SU-DHL-6 (cell line): ENCODE measurements at regions not wholly inside any gene's neighbourhood (a gene's known extent, or its start where the extent isn't known, plus 50 kb on each side); places are given as distances from the start of the nearest gene placed in this dataset.

Experiments used
- H2AFZ ChIP-seq: fragments of 200-600 bp; sonication (generic); 2 replicates; pipeline ENCODE4 v1.6.1; 2014; ENCODE audit warnings: low read depth, mild to moderate bottlenecking, moderate library complexity, mixed read lengths, antibody characterized with exemption, low read length; ENCODE audit not compliant: severe bottlenecking
- H3F3A ChIP-seq: fragments of 200-600 bp; shearing (Covaris generic); 2 replicates; pipeline ENCODE4 v1.6.0; 2016; ENCODE audit warnings: antibody characterized with exemption, mild to moderate bottlenecking; ENCODE audit not compliant: insufficient read depth
- H3K27ac ChIP-seq: fragments of 200-600 bp; sonication (generic); 2 replicates; pipeline ENCODE4 v1.5.1; 2016; ENCODE audit warnings: low read depth, mild to moderate bottlenecking, low read length, moderate library complexity, mixed read lengths
- H3K27me3 ChIP-seq: fragments of 200-600 bp; sonication (generic), shearing (Covaris generic); 2 replicates; pipeline ENCODE4 v1.6.0; 2014; ENCODE audit warnings: mild to moderate bottlenecking, low read length
- H3K36me3 ChIP-seq: fragments of 200-600 bp; sonication (generic); 2 replicates; pipeline ENCODE4 v1.6.1; 2014; ENCODE audit warnings: mild to moderate bottlenecking, low read length, mixed read lengths
- H3K4me2 ChIP-seq: fragments of 300-600, 200-600 bp; shearing (Covaris generic), sonication (generic); 2 replicates; pipeline ENCODE4 v1.6.0; 2014; ENCODE audit warnings: low read length, low read depth, mild to moderate bottlenecking; ENCODE audit not compliant: poor library complexity, severe bottlenecking
- H3K4me3 ChIP-seq: fragments of 200-600 bp; sonication (generic); 2 replicates; pipeline ENCODE4 v1.5.1; 2014; ENCODE audit warnings: antibody characterized with exemption, low read length, mild to moderate bottlenecking, mixed read lengths; ENCODE audit not compliant: insufficient read depth, poor library complexity, severe bottlenecking
- H3K79me2 ChIP-seq: fragments of 200-600 bp; sonication (generic); 2 replicates; pipeline ENCODE4 v1.6.1; 2014; ENCODE audit warnings: mild to moderate bottlenecking, low read length, moderate library complexity; ENCODE audit not compliant: insufficient read depth
- H3K9ac ChIP-seq: fragments of 200-600 bp; sonication (generic); 2 replicates; pipeline ENCODE4 v1.7.0; 2014; ENCODE audit warnings: mild to moderate bottlenecking, low read length
- H3K9me2 ChIP-seq: fragments of 200-600 bp; sonication (generic); replicated peaks from 2 replicates; pipeline ENCODE4 v1.6.1; 2014; ENCODE audit warnings: low read length; ENCODE audit not compliant: insufficient read depth
- H3K9me3 ChIP-seq: fragments of 200-600 bp; sonication (generic); 2 replicates; pipeline ENCODE4 v1.6.1; 2014; ENCODE audit warnings: low read length, mixed read lengths; ENCODE audit not compliant: insufficient read depth
- H4K20me1 ChIP-seq: fragments of 200-600 bp; sonication (generic); 2 replicates; pipeline ENCODE4 v1.6.1; 2014; ENCODE audit warnings: low read depth, mild to moderate bottlenecking, antibody characterized with exemption, low read length, moderate library complexity, mixed read lengths
- CTCF ChIP-seq: fragments of 200-600 bp; sonication (generic); IDR thresholded peaks from one replicate; pipeline ENCODE4 v1.5.1; 2017; ENCODE audit warnings: antibody characterized with exemption, mild to moderate bottlenecking, low read length, moderate library complexity; ENCODE audit not compliant: insufficient read depth, poor library complexity, severe bottlenecking
- EZH2phosphoT487 ChIP-seq: fragments of 200-600 bp; sonication (generic), shearing (Covaris generic); conservative IDR thresholded peaks from 2 replicates; pipeline ENCODE4 v1.6.1; 2018; ENCODE audit warnings: mild to moderate bottlenecking, antibody characterized with exemption, low read length, moderate library complexity, mixed read lengths

GRCh38 chr1:56370513-56370912, 208.8 kb downstream of the PLPP3 start:
- H3F3A ChIP-seq, result no peaks in the 10 kb centered on the region
- H4K20me1 ChIP-seq, result no peaks in the 10 kb centered on the region
- no peak overlapping the region for H3K4me3 ChIP-seq
- no peak overlapping the region for H3K9ac ChIP-seq
- no peak for TF ChIP-seq EZH2phosphoT487
- TF ChIP-seq CTCF, result no peak
- no peak overlapping the region for H2AFZ ChIP-seq
- no peaks in the 10 kb centered on the region for H3K9me3 ChIP-seq
- H3K27me3 ChIP-seq, result no peaks in the 10 kb centered on the region
- no peaks in the 10 kb centered on the region for H3K9me2 ChIP-seq
- H3K27ac ChIP-seq, result no peak overlapping the region
- H3K4me2 ChIP-seq, result no peak overlapping the region
- no peaks in the 10 kb centered on the region for H3K79me2 ChIP-seq
- no peaks in the 10 kb centered on the region for H3K36me3 ChIP-seq

- Histone ChIP-seq H3K79me2 (no peaks in the 10 kb centered on the region), H3K9me3 (no peaks in the 10 kb centered on the region), H3K27me3 (no peaks in the 10 kb centered on the region), H4K20me1 (no peaks in the 10 kb centered on the region), H3K36me3 (no peaks in the 10 kb centered on the region), H3K4me3 (no peak overlapping the region), H3K9ac (no peak overlapping the region), H2AFZ (no peak overlapping the region), H3F3A (no peaks in the 10 kb centered on the region), H3K9me2 (no peaks in the 10 kb centered on the region), H3K27ac (no peak overlapping the region), H3K4me2 (no peak overlapping the region)
- no peak for TF ChIP-seq EZH2phosphoT487
- no peak for TF ChIP-seq CTCF
These were observed 216.2 kb downstream of the PLPP3 start for GRCh38 chr1:56363007-56363770.

- H3K27ac ChIP-seq, result no peak overlapping the region
- H3F3A ChIP-seq, result no peaks in the 10 kb centered on the region
- no peak overlapping the region for H3K9ac ChIP-seq
- H2AFZ ChIP-seq, result no peak overlapping the region
- no peaks in the 10 kb centered on the region for H3K9me2 ChIP-seq
- H3K4me3 ChIP-seq, result no peak overlapping the region
- H3K9me3 ChIP-seq, result no peaks in the 10 kb centered on the region
- no peak overlapping the region for H3K4me2 ChIP-seq
- no peaks in the 10 kb centered on the region for H3K36me3 ChIP-seq
- no peaks in the 10 kb centered on the region for H4K20me1 ChIP-seq
- H3K79me2 ChIP-seq, result no peaks in the 10 kb centered on the region
- H3K27me3 ChIP-seq, result no peaks in the 10 kb centered on the region
- TF ChIP-seq EZH2phosphoT487, result no peak
These were observed 219.3 kb downstream of the PLPP3 start for GRCh38 chr1:56360021-56360420.

- no peaks in the 10 kb centered on the region for H3K9me3 ChIP-seq
- TF ChIP-seq CTCF, result no peak
- TF ChIP-seq EZH2phosphoT487, result no peak
- no peaks in the 10 kb centered on the region for H3K79me2 ChIP-seq
- H2AFZ ChIP-seq, result no peak overlapping the region
- H3K36me3 ChIP-seq, result no peaks in the 10 kb centered on the region
- no peaks in the 10 kb centered on the region for H3K27me3 ChIP-seq
- no peak overlapping the region for H3K4me3 ChIP-seq
- no peak overlapping the region for H3K4me2 ChIP-seq
- no peak overlapping the region for H3K27ac ChIP-seq
- no peaks in the 10 kb centered on the region for H3F3A ChIP-seq
- no peak overlapping the region for H3K9ac ChIP-seq
- H4K20me1 ChIP-seq, result no peaks in the 10 kb centered on the region
- H3K9me2 ChIP-seq, result no peaks in the 10 kb centered on the region
These were observed 220.3 kb downstream of the PLPP3 start for GRCh38 chr1:56359056-56359455.
